ENCODE measurements at regions not wholly inside any gene's neighbourhood (a gene's known extent, or its start where the extent isn't known, plus 50 kb on each side); places are given as distances from the start of the nearest gene placed in this dataset.

GRCh38 chr1:34547046-34547674, 207.7 kb upstream of the GJB5 start:
- TF ChIP-seq CTCF (IDR thresholded peaks at IDR 0.05) (no peak), EP300 (IDR thresholded peaks at IDR 0.05) (no peak)
